Endothelial cell of umbilical vein (primary cell): ENCODE measurements at regions not wholly inside any gene's neighbourhood (a gene's known extent, or its start where the extent isn't known, plus 50 kb on each side); places are given as distances from the start of the nearest gene placed in this dataset.
"Not testable (repeated sequence)": the region's sequence is repeated elsewhere in the genome, so short reads cannot be mapped to it uniquely, and the experiment has no call there.

Experiments
- BruUV-seq: library from RNA; stranded (reverse); fragments of 400-500 nt; replicated peaks from 2 replicates; lab custom pipeline; 2021; lab: Mats Ljungman, UMichigan
- CTCF ChIA-PET: fragments of 300-600, 350-600 bp; sonication (Branson Sonifier 250); formaldehyde crosslinking; loops from one replicate; lab custom pipeline; 2021; ENCODE audit warnings: antibody characterized with exemption, inconsistent platforms; lab: Charles Lee
- POLR2A ChIA-PET: fragments of 300-600, 350-600 bp; sonication (Branson Sonifier 250); formaldehyde crosslinking; loops from one replicate; lab custom pipeline; 2021; ENCODE audit warnings: antibody characterized with exemption, inconsistent platforms; lab: Charles Lee
- DNase-seq: peaks from one replicate; pipeline ENCODE4 v3.0.0-alpha.2; 2011; ENCODE audit warnings: low read depth, low spot score
- FAIRE-seq: peaks from 2 replicates; lab custom pipeline; 2011; peaks lifted over from hg19 to GRCh38; lab: Jason Lieb, UNC
- H2AFZ ChIP-seq: 2 replicates; pipeline ENCODE4 v1.6.0; 2012; ENCODE audit warnings: low read depth, low read length, control low read depth, inconsistent platforms
- H3K27ac ChIP-seq: 2 replicates; pipeline ENCODE4 v1.5.1; 2011; ENCODE audit warnings: low read depth, mild to moderate bottlenecking, control low read depth, low read length, moderate library complexity; ENCODE audit not compliant: insufficient read depth
- H3K27me3 ChIP-seq, 2 experiments: 2 replicates each; pipeline versions ENCODE4 v1.6.0 to v1.6.1; 2011; ENCODE audit warnings: low read length in 2 of 2, mixed read lengths in 1 of 2; ENCODE audit not compliant: control insufficient read depth in 2 of 2, insufficient read depth in 2 of 2
- H3K36me3 ChIP-seq, 2 experiments: 2 replicates in 1 of 2; 3 replicates in 1 of 2; pipeline ENCODE4 v1.5.1; 2011; ENCODE audit warnings: low read length in 2 of 2, mild to moderate bottlenecking in 1 of 2, moderate library complexity in 1 of 2; ENCODE audit not compliant: control insufficient read depth in 2 of 2, insufficient read depth in 2 of 2; ENCODE audit errors: extremely low read depth in 1 of 2
- H3K4me1 ChIP-seq: 3 replicates; pipeline ENCODE4 v1.5.1; 2011; ENCODE audit warnings: mild to moderate bottlenecking, low read length; ENCODE audit not compliant: control insufficient read depth, insufficient read depth; ENCODE audit errors: extremely low read depth
- H3K4me2 ChIP-seq: 2 replicates; pipeline ENCODE4 v1.6.1; 2011; ENCODE audit warnings: low read length, control low read depth, mixed read lengths; ENCODE audit not compliant: insufficient read depth
- H3K4me3 ChIP-seq, 3 experiments: fragments of 200-600 bp in 1 of 3; sonication (generic), shearing (Covaris generic) in 1 of 3; replicated peaks in 1 of 3; 2 replicates each; pipeline ENCODE4 v1.5.1; 2011 to 2016; ENCODE audit warnings: control low read depth in 3 of 3, low read length in 3 of 3, mild to moderate bottlenecking in 2 of 3, inconsistent platforms in 1 of 3, low read depth in 1 of 3, moderate library complexity in 1 of 3; ENCODE audit not compliant: insufficient read depth in 1 of 3
- H3K79me2 ChIP-seq: 2 replicates; pipeline ENCODE4 v1.6.0; 2012; ENCODE audit warnings: low read length, inconsistent platforms; ENCODE audit not compliant: control insufficient read depth, insufficient read depth
- H3K9ac ChIP-seq: replicated peaks from 2 replicates; pipeline ENCODE3; 2011; ENCODE audit warnings: low read length, control low read depth; ENCODE audit not compliant: insufficient read depth; ENCODE audit errors: extremely low read depth
- H3K9me1 ChIP-seq: replicated peaks from 3 replicates; pipeline ENCODE4 v1.6.0; 2011; ENCODE audit warnings: mild to moderate bottlenecking, low read length; ENCODE audit not compliant: control insufficient read depth, insufficient read depth; ENCODE audit errors: extremely low read depth
- H3K9me3 ChIP-seq: replicated peaks from 2 replicates; pipeline ENCODE4 v1.5.1; 2012; ENCODE audit warnings: low read length, inconsistent platforms; ENCODE audit not compliant: control insufficient read depth, insufficient read depth
- H4K20me1 ChIP-seq: replicated peaks from 2 replicates; pipeline ENCODE3; 2011; ENCODE audit warnings: mild to moderate bottlenecking, low read length; ENCODE audit not compliant: control insufficient read depth, insufficient read depth; ENCODE audit errors: extremely low read depth
- EZH2 ChIP-seq: IDR thresholded peaks from 2 replicates; pipeline ENCODE4 v1.6.1; 2012; ENCODE audit warnings: borderline replicate concordance, low read depth, mild to moderate bottlenecking, moderate library complexity, low read length, inconsistent platforms; ENCODE audit not compliant: severe bottlenecking
- FOS ChIP-seq: IDR thresholded peaks from 2 replicates; pipeline ENCODE4 v1.6.1; 2011; ENCODE audit warnings: mild to moderate bottlenecking, low read length, moderate library complexity, borderline replicate concordance; ENCODE audit not compliant: insufficient read depth
- GATA2 ChIP-seq: IDR thresholded peaks from 2 replicates; pipeline ENCODE4 v1.7.0; 2011; ENCODE audit warnings: low read depth, mild to moderate bottlenecking, moderate library complexity, mixed read lengths, low read length; ENCODE audit not compliant: insufficient read length, insufficient read depth
- JUN ChIP-seq: IDR thresholded peaks from 2 replicates; pipeline ENCODE4 v1.6.1; 2011; ENCODE audit warnings: borderline replicate concordance, low read depth; ENCODE audit not compliant: insufficient read length, insufficient read depth
- MYC ChIP-seq: IDR thresholded peaks from one replicate; pipeline ENCODE4 v1.6.1; 2011; ENCODE audit warnings: mild to moderate bottlenecking, low read depth, low read length
- POLR2A ChIP-seq: IDR thresholded peaks from 2 replicates; pipeline ENCODE4 v1.6.1; 2012; ENCODE audit warnings: low read depth, mild to moderate bottlenecking, control low read depth, low read length
- POLR2AphosphoS5 ChIP-seq: IDR thresholded peaks from 2 replicates; pipeline ENCODE4 v1.6.1; 2012; ENCODE audit warnings: low read depth, mild to moderate bottlenecking, control low read depth, low read length, moderate library complexity; ENCODE audit not compliant: insufficient read depth
- dilution Hi-C: fragments of 300-500 bp; cut with MboI; formaldehyde crosslinking; loops from one replicate; pipeline ENCODE4 v1.15.0; 2019; ENCODE audit warnings: low sequenced_read_pairs; ENCODE audit not compliant: extremely low pct_ligation_motif_present
- intact Hi-C: fragments of 100-400 bp; cut with micrococcal nuclease; formaldehyde crosslinking; loops from one replicate; pipeline ENCODE4 v1.10.0; 2022
- TF ChIP-seq, protein P1 (sequence below): IDR thresholded peaks from 2 replicates; pipeline ENCODE4 v1.6.1; 2011; ENCODE audit not compliant: insufficient read depth, insufficient read length
- TF ChIP-seq, protein P2 (sequence below), 2 donors: IDR thresholded peaks; 1 replicate in 1 of 2; 2 replicates in 1 of 2; pipeline ENCODE4 v1.5.1; 2011; ENCODE audit warnings: low read length in 2 of 2, mild to moderate bottlenecking in 2 of 2, moderate library complexity in 2 of 2, control low read depth in 1 of 2, inconsistent platforms in 1 of 2, low read depth in 1 of 2; ENCODE audit not compliant: insufficient read depth in 1 of 2; ENCODE audit errors: extremely low read depth in 1 of 2

DNA sequence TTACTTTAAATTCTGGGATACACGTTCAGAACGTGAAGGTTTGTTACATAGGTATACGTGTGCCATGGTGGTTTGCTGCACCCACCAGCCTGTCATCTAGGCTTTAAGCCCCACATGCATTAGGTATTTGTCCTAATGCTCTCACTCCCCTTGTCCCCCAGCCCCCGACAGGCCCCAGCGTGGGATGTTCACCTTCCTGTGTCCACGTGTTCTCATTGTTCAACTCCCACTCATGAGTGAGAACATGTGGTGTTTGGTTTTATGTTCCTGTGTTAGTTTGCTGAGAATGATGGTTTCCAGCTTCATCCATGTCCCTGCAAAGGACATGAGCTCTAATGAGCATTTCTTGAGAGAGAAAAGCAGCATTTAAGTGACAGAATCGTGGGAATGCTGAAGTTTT, 726.6 kb downstream of the TDRD15 start:
- DNase-seq, POLR2A ChIA-PET, dilution Hi-C loops, H3K79me2 ChIP-seq, H3K27me3 ChIP-seq, H3K36me3 ChIP-seq, H2AFZ ChIP-seq, H3K27ac ChIP-seq, H3K4me2 ChIP-seq, FAIRE-seq, H3K9ac ChIP-seq, H3K4me3 ChIP-seq, H4K20me1 ChIP-seq, H3K9me3 ChIP-seq, H3K4me1 ChIP-seq, CTCF ChIA-PET, H3K9me1 ChIP-seq, intact Hi-C loops, BruUV-seq: not testable (repeated sequence)

DNA sequence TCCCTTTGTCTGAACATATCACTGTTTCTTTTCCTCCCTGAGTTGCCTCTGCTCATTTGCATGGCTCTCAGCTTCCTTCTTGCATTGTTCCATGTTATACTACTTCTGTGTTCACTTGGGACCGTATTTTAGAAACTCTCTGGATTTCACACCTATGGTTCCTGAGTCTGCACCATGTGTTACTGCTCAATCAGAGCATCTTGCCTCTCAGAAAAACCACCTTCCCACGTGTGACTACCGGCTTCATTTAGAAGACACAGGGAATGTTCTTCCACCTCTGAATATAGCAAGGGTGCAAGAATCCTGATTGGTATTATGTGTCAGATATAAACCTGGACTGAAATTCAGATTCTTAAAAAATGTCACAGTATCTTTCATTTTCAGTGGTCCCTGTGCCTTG, 731.2 kb downstream of the TDRD15 start:
- H3K9me1 ChIP-seq, result no peaks in the 10 kb centered on the region
- H3K27ac ChIP-seq, result no peak overlapping the region
- no peak for DNase-seq
- dilution Hi-C loops, result no loop called here
- no peak for FAIRE-seq
- H3K9ac ChIP-seq, result no peak overlapping the region
- ChIA-PET POLR2A (no interaction called here), CTCF (no interaction called here)
- no peaks in the 10 kb centered on the region for H3K4me1 ChIP-seq
- H2AFZ ChIP-seq, result no peak overlapping the region
- intact Hi-C loops, result no loop called here
- no peaks in the 10 kb centered on the region for H3K27me3 ChIP-seq
- no peak overlapping the region for H3K4me3 ChIP-seq
- H3K9me3 ChIP-seq, result peaks cover 3% of the 10 kb centered on the region
- no peaks in the 10 kb centered on the region for H3K79me2 ChIP-seq
- BruUV-seq, result no TSS peak
- H3K4me2 ChIP-seq, result no peak overlapping the region
- no peaks in the 10 kb centered on the region for H3K36me3 ChIP-seq
- TF ChIP-seq GATA2 (no peak), POLR2A (no peak), JUN (no peak), MYC (no peak), FOS (no peak), EZH2 (no peak), POLR2AphosphoS5 (no peak)
- TF ChIP-seq, protein P1, sequence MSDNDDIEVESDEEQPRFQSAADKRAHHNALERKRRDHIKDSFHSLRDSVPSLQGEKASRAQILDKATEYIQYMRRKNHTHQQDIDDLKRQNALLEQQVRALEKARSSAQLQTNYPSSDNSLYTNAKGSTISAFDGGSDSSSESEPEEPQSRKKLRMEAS, result no peak
- TF ChIP-seq, protein P2, sequence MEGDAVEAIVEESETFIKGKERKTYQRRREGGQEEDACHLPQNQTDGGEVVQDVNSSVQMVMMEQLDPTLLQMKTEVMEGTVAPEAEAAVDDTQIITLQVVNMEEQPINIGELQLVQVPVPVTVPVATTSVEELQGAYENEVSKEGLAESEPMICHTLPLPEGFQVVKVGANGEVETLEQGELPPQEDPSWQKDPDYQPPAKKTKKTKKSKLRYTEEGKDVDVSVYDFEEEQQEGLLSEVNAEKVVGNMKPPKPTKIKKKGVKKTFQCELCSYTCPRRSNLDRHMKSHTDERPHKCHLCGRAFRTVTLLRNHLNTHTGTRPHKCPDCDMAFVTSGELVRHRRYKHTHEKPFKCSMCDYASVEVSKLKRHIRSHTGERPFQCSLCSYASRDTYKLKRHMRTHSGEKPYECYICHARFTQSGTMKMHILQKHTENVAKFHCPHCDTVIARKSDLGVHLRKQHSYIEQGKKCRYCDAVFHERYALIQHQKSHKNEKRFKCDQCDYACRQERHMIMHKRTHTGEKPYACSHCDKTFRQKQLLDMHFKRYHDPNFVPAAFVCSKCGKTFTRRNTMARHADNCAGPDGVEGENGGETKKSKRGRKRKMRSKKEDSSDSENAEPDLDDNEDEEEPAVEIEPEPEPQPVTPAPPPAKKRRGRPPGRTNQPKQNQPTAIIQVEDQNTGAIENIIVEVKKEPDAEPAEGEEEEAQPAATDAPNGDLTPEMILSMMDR (IDR thresholded peaks at IDR 0.05; ENCODE audit: extremely low read depth in 1 of 2, insufficient read depth in 1 of 2, low read depth in 1 of 2, low read length in 2 of 2), result no peak
- no peaks in the 10 kb centered on the region for H4K20me1 ChIP-seq
